ENCODE measurements at regions not wholly inside any gene's neighbourhood (a gene's known extent, or its start where the extent isn't known, plus 50 kb on each side); places are given as distances from the start of the nearest gene placed in this dataset.

GRCh38 chr9:89675058-89675742, 70.4 kb downstream of the GADD45G start (continued):
- TF ChIP-seq STAT1 (IDR thresholded peaks at IDR 0.05; ENCODE audit: unreplicated experiment) (no peak), ZNF462 (CRISPR knock-in tag; IDR thresholded peaks at IDR 0.05) (no peak), EZH2phosphoT487 (IDR thresholded peaks at IDR 0.05; ENCODE audit: unreplicated experiment) (no peak)
- TF ChIP-seq, protein P1, sequence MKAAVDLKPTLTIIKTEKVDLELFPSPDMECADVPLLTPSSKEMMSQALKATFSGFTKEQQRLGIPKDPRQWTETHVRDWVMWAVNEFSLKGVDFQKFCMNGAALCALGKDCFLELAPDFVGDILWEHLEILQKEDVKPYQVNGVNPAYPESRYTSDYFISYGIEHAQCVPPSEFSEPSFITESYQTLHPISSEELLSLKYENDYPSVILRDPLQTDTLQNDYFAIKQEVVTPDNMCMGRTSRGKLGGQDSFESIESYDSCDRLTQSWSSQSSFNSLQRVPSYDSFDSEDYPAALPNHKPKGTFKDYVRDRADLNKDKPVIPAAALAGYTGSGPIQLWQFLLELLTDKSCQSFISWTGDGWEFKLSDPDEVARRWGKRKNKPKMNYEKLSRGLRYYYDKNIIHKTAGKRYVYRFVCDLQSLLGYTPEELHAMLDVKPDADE (IDR thresholded peaks at IDR 0.05): no peak

DNA sequence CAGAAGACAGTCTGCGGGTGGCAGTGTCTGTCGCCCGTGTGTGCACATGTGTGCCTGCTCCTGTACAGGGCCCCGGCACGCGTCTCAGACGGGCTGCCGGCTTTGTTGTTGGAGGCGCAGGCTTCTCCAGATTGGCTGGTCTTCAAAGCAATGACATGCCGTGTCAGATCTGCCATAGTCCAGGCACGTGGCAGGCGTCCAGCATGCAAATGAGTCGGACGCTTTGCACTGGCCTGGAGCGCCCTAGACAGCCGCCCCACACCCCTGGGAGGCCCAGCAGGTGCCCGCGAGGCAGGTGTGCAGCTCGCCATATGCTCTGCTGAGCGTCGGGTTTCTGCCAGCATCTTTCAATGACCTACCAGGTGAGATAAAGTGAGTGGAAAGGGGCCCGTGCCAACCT, 71.5 kb downstream of the GADD45G start:
- H3K4me2 ChIP-seq: peak overlapping the region; percentile 32; the same call in 1 of the 2 replicates
- Mint-ChIP-seq H3K4me1 (peaks cover 69% of the 10 kb centered on the region), H3K4me3 (no peak overlapping the region), H3K27ac (no peak overlapping the region), H3K9me3 (peaks cover 30% of the 10 kb centered on the region), H3K27me3 (ENCODE audit: insufficient read depth, low read depth, poor library complexity) (peaks cover 33% of the 10 kb centered on the region), H3K36me3 (ENCODE audit: low read depth) (peaks cover 21% of the 10 kb centered on the region)
- H3K79me2 ChIP-seq (replicated peaks; ENCODE audit: insufficient read depth): no peaks in the 10 kb centered on the region
- H3K27me3 ChIP-seq (ENCODE audit: insufficient read depth): peaks cover 4% of the 10 kb centered on the region; the same call in 1 of the 2 replicates
- H2AFZ ChIP-seq: no peak overlapping the region
- H3F3A ChIP-seq (replicated peaks; ENCODE audit: low read depth): peaks cover 17% of the 10 kb centered on the region; the same call in 1 of the 2 replicates
- H3K4me1 ChIP-seq (ENCODE audit: insufficient read depth): peaks cover 48% of the 10 kb centered on the region
- no peaks in the 10 kb centered on the region for H4K20me1 ChIP-seq (replicated peaks; ENCODE audit: insufficient read depth)
- H3K9me2 ChIP-seq (ENCODE audit: insufficient read depth): no peaks in the 10 kb centered on the region
- no peaks in the 10 kb centered on the region for H3K36me3 ChIP-seq (ENCODE audit: insufficient read depth)
- DNase-seq (ENCODE audit: low spot score) (no peak), ATAC-seq (no peak)
- no peak overlapping the region for H3K4me3 ChIP-seq
- H3K27ac ChIP-seq (ENCODE audit: low read depth): no peak overlapping the region
- TF ChIP-seq CREB1 (CRISPR knock-in tag; IDR thresholded peaks at IDR 0.05; ENCODE audit: low read depth) (no peak), CTCF (conservative IDR thresholded peaks at IDR 0.05; ENCODE audit: low read depth in 2 of 2) (no peak), POLR2AphosphoS5 (IDR thresholded peaks at IDR 0.05; ENCODE audit: low read depth) (no peak), ZNF331 (CRISPR knock-in tag; IDR thresholded peaks at IDR 0.05; ENCODE audit: low read depth) (no peak), EZH2 (IDR thresholded peaks at IDR 0.05; ENCODE audit: low read depth, unreplicated experiment) (no peak), EZH2phosphoT487 (IDR thresholded peaks at IDR 0.05; ENCODE audit: unreplicated experiment) (no peak), NANOG (IDR thresholded peaks at IDR 0.05; ENCODE audit: borderline replicate concordance) (no peak), JUNB (IDR thresholded peaks at IDR 0.05; ENCODE audit: unreplicated experiment) (no peak)
- TF ChIP-seq, protein P1 (IDR thresholded peaks at IDR 0.05): no peak

All from GM23338 (cell line).